CD4-positive, alpha-beta T cell (primary cell): ENCODE measurements at regions not wholly inside any gene's neighbourhood (a gene's known extent, or its start where the extent isn't known, plus 50 kb on each side); places are given as distances from the start of the nearest gene placed in this dataset.

Source experiments
- ATAC-seq: fragments of 200-7000 bp; cut with Tn5 transposase; one replicate; pipeline ENCODE4 v1.10.0; 2022; ENCODE audit warnings: mild to moderate bottlenecking; ENCODE audit not compliant: poor library complexity
- CTCF ChIA-PET: fragments of 350-600 bp; sonication (Branson Sonifier 250); formaldehyde crosslinking; loops from one replicate; lab custom pipeline; 2021; ENCODE audit warnings: antibody characterized with exemption, inconsistent platforms; lab: Charles Lee
- POLR2A ChIA-PET: fragments of 350-600 bp; sonication (Branson Sonifier 250); formaldehyde crosslinking; loops from one replicate; lab custom pipeline; 2021; ENCODE audit warnings: antibody characterized with exemption, inconsistent platforms; lab: Charles Lee
- DNase-seq, 14 experiments: peaks; one replicate each; pipeline ENCODE4 v3.0.0-alpha.2; 2013 to 2020; ENCODE audit warnings: mixed read lengths in 2 of 14
- H3K27ac ChIP-seq, 2 donors: one replicate each; pipeline versions ENCODE4 v1.5.1 to v1.7.0; 2013; ENCODE audit warnings: low read length in 2 of 2, low read depth in 1 of 2, mild to moderate bottlenecking in 1 of 2
- H3K27me3 ChIP-seq, 2 experiments: 1 replicate in 1 of 2; 2 replicates in 1 of 2; pipeline versions ENCODE4 v1.6.1 to v1.7.0; 2013; ENCODE audit warnings: low read length in 2 of 2, control low read depth in 1 of 2, mild to moderate bottlenecking in 1 of 2, moderate library complexity in 1 of 2; ENCODE audit not compliant: insufficient read depth in 2 of 2, control insufficient read depth in 1 of 2
- H3K36me3 ChIP-seq: one replicate; pipeline ENCODE4 v1.6.1; 2013; ENCODE audit warnings: low read length, control low read depth; ENCODE audit not compliant: insufficient read depth
- H3K4me1 ChIP-seq: one replicate; pipeline ENCODE4 v1.6.1; 2013; ENCODE audit warnings: low read length, control low read depth; ENCODE audit not compliant: insufficient read depth
- H3K4me3 ChIP-seq: one replicate; pipeline ENCODE4 v1.5.1; 2013; ENCODE audit warnings: mild to moderate bottlenecking, low read length, moderate library complexity
- H3K9me3 ChIP-seq, 2 experiments: 1 replicate in 1 of 2; 2 replicates in 1 of 2; pipeline versions ENCODE4 v1.6.1 to v1.7.0; 2013; ENCODE audit warnings: low read length in 2 of 2, mild to moderate bottlenecking in 2 of 2, control low read depth in 1 of 2, moderate library complexity in 1 of 2; ENCODE audit not compliant: control insufficient read depth in 1 of 2, insufficient read depth in 1 of 2
- H3K27ac Mint-ChIP-seq: one replicate; pipeline ENCODE4 v1.8.0; 2020; ENCODE audit warnings: mixed read lengths
- H3K27me3 Mint-ChIP-seq: one replicate; pipeline ENCODE4 v1.8.0; 2021; ENCODE audit warnings: mixed read lengths
- H3K36me3 Mint-ChIP-seq: one replicate; pipeline ENCODE4 v1.8.0; 2021; ENCODE audit warnings: low read depth, mixed read lengths
- H3K4me1 Mint-ChIP-seq: one replicate; pipeline ENCODE4 v1.8.0; 2021; ENCODE audit warnings: low read depth, mixed read lengths
- H3K4me3 Mint-ChIP-seq: one replicate; pipeline ENCODE4 v1.8.0; 2020; ENCODE audit warnings: mild to moderate bottlenecking, mixed read lengths
- H3K9me3 Mint-ChIP-seq: one replicate; pipeline ENCODE4 v1.8.0; 2020; ENCODE audit warnings: mixed read lengths
- intact Hi-C, 2 experiments: fragments of 100-400 bp; cut with DNase I in 1 of 2; cut with micrococcal nuclease in 1 of 2; formaldehyde crosslinking; loops; one replicate each; pipeline versions ENCODE4 v1.15.1 to v1.9.0; 2023 to 2025; cut with DNase I, micrococcal nuclease
- TF ChIP-seq, protein P1 (sequence below): fragments of 200-600 bp; IDR thresholded peaks from one replicate; pipeline ENCODE4 v1.8.0; 2022; ENCODE audit warnings: antibody characterized with exemption, mild to moderate bottlenecking

DNA sequence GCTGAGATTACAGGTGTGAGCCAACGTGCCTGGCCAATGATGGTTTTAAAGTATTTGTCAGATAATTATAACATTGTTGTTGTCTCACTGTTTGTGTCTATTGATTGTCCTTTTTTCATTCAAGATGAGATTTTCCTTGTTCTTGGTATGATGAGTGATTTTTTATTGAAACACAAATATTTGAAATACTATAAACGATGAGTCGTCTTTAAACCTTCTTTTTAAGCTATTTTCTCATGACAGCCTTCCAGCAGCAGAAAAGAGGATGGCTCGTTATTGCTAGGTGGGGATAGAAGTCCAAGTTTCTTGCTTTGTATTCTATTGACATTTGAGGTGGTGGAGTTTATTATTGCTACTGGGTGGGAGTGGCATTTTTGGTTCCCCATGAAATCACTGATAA is 61.7 kb upstream of the MDFIC2 start:
- no peak overlapping the region for H3K27ac Mint-ChIP-seq
- H3K27me3 Mint-ChIP-seq, result peaks cover 16% of the 10 kb centered on the region
- Histone ChIP-seq H3K27ac (no peak overlapping the region), H3K27me3 (no peaks in the 10 kb centered on the region), H3K9me3 (peaks cover 0 to 8% of the 10 kb centered on the region in 2 experiments), H3K4me3 (no peak overlapping the region), H3K4me1 (no peaks in the 10 kb centered on the region), H3K36me3 (no peaks in the 10 kb centered on the region)
- no peaks in the 10 kb centered on the region for H3K36me3 Mint-ChIP-seq
- no peak for ATAC-seq
- peaks cover 9% of the 10 kb centered on the region for H3K9me3 Mint-ChIP-seq
- DNase-seq, result no peak
- no peaks in the 10 kb centered on the region for H3K4me1 Mint-ChIP-seq
- ChIA-PET CTCF (no interaction called here), POLR2A (no interaction called here)
- H3K4me3 Mint-ChIP-seq, result no peak overlapping the region
- TF ChIP-seq, protein P1, sequence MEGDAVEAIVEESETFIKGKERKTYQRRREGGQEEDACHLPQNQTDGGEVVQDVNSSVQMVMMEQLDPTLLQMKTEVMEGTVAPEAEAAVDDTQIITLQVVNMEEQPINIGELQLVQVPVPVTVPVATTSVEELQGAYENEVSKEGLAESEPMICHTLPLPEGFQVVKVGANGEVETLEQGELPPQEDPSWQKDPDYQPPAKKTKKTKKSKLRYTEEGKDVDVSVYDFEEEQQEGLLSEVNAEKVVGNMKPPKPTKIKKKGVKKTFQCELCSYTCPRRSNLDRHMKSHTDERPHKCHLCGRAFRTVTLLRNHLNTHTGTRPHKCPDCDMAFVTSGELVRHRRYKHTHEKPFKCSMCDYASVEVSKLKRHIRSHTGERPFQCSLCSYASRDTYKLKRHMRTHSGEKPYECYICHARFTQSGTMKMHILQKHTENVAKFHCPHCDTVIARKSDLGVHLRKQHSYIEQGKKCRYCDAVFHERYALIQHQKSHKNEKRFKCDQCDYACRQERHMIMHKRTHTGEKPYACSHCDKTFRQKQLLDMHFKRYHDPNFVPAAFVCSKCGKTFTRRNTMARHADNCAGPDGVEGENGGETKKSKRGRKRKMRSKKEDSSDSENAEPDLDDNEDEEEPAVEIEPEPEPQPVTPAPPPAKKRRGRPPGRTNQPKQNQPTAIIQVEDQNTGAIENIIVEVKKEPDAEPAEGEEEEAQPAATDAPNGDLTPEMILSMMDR, result no peak
- intact Hi-C loops, result no loop called here
